ENCODE measurements at regions not wholly inside any gene's neighbourhood (a gene's known extent, or its start where the extent isn't known, plus 50 kb on each side); places are given as distances from the start of the nearest gene placed in this dataset.

- ATAC-seq = no peak
These were observed 176.7 kb upstream of the PPP2R2D start for GRCh38 chr10:131724169-131724545.

- no peak for ATAC-seq
These were observed 175.8 kb upstream of the PPP2R2D start for GRCh38 chr10:131724891-131725580.

GRCh38 chr10:131725581-131726069 lies 175.2 kb upstream of the PPP2R2D start:
- ATAC-seq = no peak

- ATAC-seq = no peak
These were observed 174.5 kb upstream of the PPP2R2D start for GRCh38 chr10:131726076-131726880.

- ATAC-seq = no peak
These were observed 173.8 kb upstream of the PPP2R2D start for GRCh38 chr10:131726967-131727366.

- no peak for ATAC-seq
These were observed 173.2 kb upstream of the PPP2R2D start for GRCh38 chr10:131727560-131727959.

- ATAC-seq = no peak
These were observed 172.3 kb upstream of the PPP2R2D start for GRCh38 chr10:131728286-131729228.

GRCh38 chr10:131729361-131729760 lies 171.4 kb upstream of the PPP2R2D start:
- no peak for ATAC-seq

- ATAC-seq = no peak
These were observed 170.7 kb upstream of the PPP2R2D start for GRCh38 chr10:131729938-131730660.

GRCh38 chr10:131730771-131731497 lies 169.9 kb upstream of the PPP2R2D start:
- ATAC-seq = no peak

- ATAC-seq = no peak
These were observed 168.8 kb upstream of the PPP2R2D start for GRCh38 chr10:131731780-131732630.

- ATAC-seq = no peak
These were observed 168.1 kb upstream of the PPP2R2D start for GRCh38 chr10:131732631-131733127.

- ATAC-seq = no peak
These were observed 167.2 kb upstream of the PPP2R2D start for GRCh38 chr10:131733596-131733995.

- ATAC-seq = no peak
These were observed 165.2 kb upstream of the PPP2R2D start for GRCh38 chr10:131735577-131735976.

- ATAC-seq = no peak
These were observed 164.4 kb upstream of the PPP2R2D start for GRCh38 chr10:131736321-131736980.

- ATAC-seq = no peak
These were observed 163.0 kb upstream of the PPP2R2D start for GRCh38 chr10:131737543-131738395.

GRCh38 chr10:131738396-131738735 lies 162.4 kb upstream of the PPP2R2D start:
- ATAC-seq = no peak

GRCh38 chr10:131739206-131739605 lies 161.6 kb upstream of the PPP2R2D start:
- no peak for ATAC-seq

- ATAC-seq = no peak
These were observed 158.3 kb upstream of the PPP2R2D start for GRCh38 chr10:131742500-131742951.

Measured in activated CD4-positive, CD25-positive, alpha-beta regulatory T cell treated with anti-CD3 and anti-CD28 coated beads, Interleukin-2, amount 50 U/mL, for 24 hours (primary cell).